NB4 (cell line): ENCODE measurements at regions not wholly inside any gene's neighbourhood (a gene's known extent, or its start where the extent isn't known, plus 50 kb on each side); places are given as distances from the start of the nearest gene placed in this dataset.

Source experiments
- CTCF ChIP-seq: IDR thresholded peaks from one replicate; pipeline ENCODE4 v1.5.1; 2012; ENCODE audit warnings: low read depth, low read length
- MYC ChIP-seq: IDR thresholded peaks from 2 replicates; pipeline ENCODE4 v1.6.1; 2011; ENCODE audit warnings: low read depth, low read length

DNA sequence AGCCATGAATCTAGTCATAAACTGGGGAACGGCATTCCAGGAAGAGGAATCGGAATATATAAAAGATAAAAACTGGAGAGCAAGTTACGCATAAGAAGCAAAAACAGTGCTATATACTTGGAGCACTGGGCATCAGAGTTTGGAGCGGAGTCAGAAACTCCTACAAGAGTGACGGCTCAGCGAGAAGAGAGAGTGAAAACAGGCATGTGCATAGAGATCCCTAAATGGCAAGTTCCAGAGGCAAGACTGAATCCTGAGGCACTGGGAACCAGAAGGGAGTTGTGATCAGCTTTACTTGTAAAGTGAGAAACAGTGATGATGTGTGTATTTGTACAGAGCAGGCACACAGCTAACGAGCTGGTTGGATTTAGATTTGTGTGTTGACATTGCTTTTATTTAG lies 514.4 kb upstream of the TNC start:
- TF ChIP-seq CTCF (no peak), MYC (no peak)
